ENCODE measurements at regions not wholly inside any gene's neighbourhood (a gene's known extent, or its start where the extent isn't known, plus 50 kb on each side); places are given as distances from the start of the nearest gene placed in this dataset.

GRCh38 chr1:18015719-18016118 lies 91.9 kb upstream of the IGSF21 start:
- no peak for TF ChIP-seq CTCF (IDR thresholded peaks at IDR 0.05)
- no peak for TF ChIP-seq EZH2 (IDR thresholded peaks at IDR 0.05; ENCODE audit: borderline replicate concordance, insufficient read depth, low read depth, low read length, poor library complexity, severe bottlenecking)
